ENCODE measurements at regions not wholly inside any gene's neighbourhood (a gene's known extent, or its start where the extent isn't known, plus 50 kb on each side); places are given as distances from the start of the nearest gene placed in this dataset.

DNA sequence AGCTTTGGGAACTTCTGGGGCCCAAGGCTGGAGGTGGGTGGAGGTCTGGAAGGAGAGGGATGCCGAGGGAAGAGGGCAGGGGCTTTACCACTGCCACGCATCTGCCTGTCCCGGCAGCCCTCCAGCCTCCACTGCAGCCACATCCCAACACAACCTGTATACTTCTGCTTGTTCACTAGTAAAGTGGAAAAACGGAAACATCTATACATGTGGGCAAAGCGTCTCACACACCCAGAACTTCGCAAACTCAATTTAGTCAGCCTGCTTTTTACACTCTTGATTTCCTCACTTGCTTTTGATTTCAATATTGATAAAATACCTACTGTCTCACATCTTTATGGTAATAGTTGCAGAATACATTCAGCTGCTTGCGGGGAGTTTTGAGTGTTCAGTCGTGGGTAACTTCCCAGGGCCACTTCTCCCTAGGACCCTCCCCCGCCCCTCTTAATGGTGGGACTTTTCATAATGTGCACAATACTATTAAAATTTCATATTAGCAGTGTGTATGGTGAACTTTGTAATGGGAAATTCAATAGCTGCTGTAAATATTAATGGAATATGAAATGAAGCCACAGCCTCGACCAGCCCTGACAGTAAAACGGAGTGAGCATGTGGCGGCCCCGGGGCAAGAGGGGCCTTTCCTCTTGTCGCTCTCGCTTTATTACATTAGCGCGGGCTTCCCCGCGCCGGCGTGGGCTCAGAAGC is 85.2 kb downstream of the NR2F2 start:
- no peak for DNase-seq

DNA sequence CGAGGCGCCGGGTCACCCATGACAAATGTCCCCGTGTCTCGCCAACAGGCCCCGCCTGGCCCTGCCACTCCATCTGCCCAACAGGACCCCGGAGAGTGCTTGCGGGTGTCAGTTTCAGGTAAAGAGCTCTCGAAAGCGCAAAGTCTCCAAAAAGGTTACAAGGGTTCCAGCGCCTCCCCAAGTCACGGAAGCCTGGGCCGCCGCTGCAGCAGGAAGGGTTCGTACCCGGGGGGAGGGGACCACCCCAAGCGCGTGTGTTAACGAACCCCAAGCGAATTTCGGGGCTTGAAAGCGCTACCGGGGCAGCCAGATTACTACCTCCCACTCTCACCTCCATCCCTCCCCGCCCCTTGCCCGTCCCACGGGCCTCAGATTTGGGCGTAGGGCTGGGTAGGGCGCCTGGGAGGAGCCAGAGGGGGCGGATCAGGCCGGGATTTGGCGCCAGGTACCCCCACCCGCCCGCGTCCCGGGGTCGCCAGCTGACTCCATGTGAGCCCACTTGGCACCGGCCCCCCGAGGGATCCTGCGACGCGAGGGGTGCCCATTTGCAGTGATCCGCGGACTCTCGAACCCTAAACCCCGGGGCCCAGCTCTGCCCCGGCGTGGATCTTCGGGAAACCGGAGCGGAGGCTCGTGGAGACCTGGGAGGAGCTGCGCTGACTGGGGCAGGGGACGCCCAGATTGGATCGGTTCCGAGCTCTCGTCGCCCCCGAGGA is 85.9 kb downstream of the NR2F2 start:
- no peak for DNase-seq

DNA sequence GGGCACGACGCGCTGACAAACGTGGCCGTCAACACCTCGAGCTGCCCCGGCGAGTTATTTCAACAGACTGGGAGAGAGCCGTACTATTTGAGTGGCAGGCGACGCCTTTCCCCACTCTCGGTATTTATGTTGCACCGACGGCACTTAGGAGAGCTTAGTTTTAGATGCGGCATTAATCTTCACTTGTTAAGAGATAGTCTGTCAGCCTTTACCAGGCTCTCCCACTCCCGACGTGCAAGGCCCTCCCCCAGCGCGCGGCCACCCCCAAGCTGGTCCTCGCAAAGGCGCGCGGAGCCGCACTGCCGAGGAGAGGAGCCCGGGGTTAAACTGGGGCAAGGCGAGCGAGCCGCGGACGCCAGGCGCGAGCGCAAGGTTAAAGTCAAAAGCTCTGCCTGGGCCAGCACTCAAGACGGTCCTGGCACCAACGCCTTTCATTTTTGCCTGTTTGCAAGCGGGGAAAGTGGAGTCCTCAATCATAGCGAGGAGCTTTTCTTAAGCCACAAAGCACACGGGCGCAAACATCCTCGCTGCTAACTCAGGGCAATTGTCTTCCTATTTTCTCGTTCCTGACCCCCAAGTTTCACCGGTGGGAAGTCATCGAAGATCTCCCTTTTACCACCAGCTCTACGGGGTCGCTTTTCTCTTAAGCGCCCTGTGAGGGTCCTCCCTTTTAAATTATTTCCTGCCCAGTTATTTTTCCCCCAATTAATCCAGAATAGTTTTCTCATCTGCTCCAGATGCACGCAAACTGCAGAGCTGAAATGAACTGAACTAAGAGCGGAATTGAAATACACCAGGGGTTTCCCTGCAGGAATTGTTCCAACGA is 86.6 kb downstream of the NR2F2 start:
- DNase-seq, result no peak

DNA sequence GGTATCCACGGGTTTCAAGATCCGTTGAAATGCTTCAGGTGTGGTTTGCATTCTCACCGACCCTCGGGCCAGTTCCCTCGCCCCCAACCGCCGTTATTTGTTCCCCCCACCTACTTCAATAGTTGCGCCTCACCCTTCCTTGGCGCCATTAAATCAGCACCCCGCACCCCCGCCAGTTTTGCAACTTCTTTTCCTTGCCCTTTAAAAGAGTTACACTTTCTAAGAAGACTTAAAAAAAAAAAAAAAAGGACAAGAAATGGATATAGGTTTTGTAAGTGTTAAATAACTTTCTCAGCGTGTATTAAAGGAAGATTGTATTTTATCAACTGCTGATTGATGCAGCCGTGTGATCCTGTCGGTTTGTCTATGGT is 87.2 kb downstream of the NR2F2 start:
- DNase-seq, result no peak

DNA sequence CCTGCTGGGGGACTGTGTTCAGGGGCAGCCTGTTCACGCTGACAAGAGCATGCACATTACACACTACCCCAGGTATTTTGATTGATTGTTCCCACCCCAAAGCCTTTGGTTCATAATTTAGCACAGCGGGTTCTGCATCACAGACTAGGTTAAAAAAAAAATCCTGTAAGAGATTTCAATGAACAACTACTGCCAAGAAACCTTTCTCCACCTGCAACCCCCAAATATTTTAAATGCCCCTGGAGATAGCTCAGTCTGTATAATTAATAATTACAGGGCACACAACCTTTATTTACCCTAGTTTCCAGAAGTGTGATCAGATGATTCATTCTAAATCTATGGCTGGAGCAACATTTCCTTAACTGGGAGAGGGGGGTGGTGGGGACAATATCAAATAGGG is 87.6 kb downstream of the NR2F2 start:
- no peak for DNase-seq

DNA sequence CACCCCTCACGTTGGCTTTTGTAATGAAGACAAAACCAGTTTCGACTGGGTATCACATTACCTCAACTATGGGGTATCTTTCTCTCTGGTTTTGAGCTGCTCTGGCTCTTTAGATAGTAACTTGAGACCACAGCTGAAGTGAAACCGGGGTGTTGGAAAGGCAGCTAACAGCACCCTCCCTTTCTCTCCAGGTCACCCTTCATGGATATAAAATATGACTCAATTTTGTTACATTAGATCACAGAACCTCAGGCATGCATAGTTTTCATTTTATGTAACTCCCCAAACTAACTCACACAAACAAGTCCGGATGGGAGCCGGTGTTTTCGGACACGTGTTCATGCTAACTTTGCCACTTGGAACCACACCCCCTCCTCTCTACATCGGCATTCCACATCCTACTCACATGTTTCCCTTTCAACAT is 90.7 kb downstream of the NR2F2 start:
- no peak for DNase-seq

DNA sequence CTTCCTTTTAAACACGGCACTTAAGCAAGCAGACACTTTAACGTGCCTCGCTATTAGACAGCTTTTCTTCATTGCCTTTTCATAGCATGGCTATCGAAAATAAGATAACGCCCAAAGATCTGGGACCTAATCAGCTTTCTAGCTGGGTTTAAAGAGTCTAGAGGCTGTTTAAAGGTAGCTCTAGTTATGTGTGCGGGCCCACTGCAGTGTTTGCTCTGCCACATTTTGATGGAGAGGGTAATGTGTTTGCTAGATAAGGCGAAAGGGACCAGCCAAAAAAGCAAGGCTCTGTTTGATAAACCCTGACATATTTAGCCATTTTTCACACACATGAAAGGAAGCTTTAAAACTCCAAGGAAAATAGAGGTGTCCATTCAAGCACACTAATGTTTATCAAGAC is 91.6 kb downstream of the NR2F2 start:
- no peak for DNase-seq

DNA sequence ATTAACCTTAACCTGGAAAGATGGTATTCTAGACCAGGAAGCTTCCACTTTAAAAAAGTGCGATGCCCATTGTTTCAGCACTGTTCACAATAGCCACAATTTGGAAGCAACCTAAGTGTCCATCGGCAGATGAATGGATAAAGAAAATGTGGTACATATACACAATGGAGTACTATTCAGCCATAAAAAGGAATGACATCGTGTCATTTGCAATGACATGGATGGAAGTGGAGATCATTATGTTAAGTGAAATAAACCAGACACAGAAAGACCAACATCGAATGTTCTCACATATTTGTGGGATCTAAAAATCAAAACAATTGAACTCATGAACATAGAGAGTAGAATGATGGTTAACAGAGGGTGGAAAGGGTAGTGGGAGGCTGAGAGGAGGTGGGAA is 94.2 kb downstream of the NR2F2 start:
- DNase-seq, result no peak

DNA sequence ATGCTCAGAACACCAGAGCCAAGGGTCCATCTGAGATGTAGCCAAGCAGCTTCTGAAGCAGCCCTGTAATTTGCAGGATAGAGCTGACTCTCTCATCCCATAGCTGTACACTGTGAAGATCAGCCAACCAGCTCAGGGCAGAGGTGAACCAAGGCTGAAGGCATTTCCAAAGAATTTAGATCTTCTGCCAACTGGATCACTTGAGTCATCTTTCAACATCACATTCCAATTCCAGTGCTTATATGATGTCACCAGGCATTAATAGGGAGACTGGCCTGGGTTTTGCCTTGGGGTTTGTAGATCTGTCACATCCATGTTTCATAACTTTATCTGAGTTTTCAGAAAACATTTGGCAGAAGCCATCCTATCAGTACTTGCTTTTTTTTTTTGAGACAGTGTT is 98.2 kb downstream of the NR2F2 start:
- DNase-seq, result no peak

DNA sequence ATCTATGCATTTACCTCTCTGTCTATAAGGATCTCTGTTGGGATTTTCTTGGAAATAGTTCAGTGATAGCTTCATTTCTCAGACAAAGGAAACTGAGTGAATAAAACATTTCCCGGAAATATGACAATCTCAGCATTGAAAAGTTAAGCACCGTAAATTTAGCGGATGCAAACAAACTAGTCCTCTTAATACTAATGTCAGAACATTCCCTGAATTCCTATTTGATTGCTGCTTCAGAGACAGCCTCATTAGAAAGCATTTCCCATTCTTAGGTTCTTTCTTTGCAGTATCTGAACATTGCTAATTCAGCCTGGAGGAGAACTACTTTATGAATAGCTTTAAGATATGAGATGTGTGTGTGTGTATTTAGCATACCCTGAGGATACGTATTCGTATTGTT is 101.3 kb downstream of the NR2F2 start:
- DNase-seq, result no peak

DNA sequence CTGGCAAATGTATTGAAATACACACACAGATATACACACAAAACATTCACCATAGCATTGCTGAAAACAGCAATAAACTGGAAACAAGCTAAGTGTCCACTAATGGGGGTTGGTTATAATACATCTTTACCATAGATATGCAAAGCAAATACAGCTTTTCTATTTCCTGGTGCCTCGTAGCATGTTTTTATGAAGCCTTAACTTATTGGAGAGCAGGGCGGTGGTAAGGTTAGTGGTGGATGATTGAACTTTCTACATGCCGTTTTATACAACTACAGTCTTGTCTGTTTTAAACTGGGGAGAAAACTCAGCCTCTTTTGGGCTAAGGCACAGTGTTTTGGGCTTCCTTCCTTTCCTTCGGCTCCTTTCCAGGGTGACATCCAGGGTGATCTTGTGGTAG is 104.5 kb downstream of the NR2F2 start:
- no peak for DNase-seq

DNA sequence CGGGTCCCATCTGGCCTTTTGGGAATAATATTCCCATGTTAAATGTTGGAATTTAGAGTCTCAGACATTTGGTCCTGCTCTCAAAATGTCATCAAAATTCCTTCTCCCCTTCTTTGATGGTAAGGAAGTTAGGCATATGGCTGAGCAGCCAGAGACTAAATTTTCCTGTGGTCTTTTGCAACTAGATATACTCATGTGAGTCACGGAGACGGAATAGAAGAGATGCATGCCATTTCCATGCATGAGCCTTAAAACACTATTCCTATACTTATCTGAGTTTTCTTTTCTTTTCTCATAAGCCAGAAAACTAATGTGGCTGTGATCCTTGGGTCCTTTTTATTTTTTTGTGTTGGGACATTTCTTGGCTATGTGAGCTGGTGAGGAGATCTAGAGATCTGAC is 105.3 kb downstream of the NR2F2 start:
- DNase-seq, result no peak

DNA sequence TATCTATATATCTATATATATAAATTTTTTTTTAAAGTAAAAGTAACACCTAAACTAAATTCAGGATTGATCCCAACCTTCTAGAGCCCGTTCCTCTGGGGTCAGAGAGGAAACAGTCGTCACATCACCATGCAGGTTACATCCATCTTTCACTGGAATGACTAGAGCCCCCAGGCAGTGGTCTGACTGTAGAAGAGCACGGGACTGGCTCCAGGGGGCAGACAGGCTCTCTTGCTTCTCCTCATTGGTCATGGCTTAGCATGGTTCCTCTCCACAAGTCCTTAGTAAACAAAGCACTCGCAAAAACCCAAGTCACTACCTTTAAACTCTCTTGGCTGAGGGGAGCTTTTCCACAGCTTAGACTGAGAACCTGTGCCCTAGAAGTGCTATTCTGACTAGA is 110.5 kb downstream of the NR2F2 start:
- DNase-seq, result no peak

DNA sequence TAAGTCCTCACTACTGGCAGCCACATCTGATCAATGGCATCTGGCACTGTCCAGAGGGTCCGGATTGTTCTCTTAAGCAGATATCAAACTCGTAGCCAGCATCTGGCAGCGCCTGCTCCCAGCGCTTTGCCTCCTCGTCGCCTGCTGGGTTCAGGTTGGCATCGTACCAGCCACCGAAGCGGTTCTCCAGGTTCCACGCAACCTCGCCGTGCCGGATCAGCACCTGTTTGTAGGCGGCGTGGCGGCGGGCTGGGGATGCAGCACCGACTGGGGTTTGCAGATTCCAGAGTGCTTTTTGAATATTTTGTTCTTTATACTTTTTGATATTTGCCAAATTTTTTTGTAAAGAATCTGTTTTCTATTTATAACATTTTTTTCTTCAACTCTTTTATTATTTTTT is 111.6 kb downstream of the NR2F2 start:
- DNase-seq, result no peak

DNA sequence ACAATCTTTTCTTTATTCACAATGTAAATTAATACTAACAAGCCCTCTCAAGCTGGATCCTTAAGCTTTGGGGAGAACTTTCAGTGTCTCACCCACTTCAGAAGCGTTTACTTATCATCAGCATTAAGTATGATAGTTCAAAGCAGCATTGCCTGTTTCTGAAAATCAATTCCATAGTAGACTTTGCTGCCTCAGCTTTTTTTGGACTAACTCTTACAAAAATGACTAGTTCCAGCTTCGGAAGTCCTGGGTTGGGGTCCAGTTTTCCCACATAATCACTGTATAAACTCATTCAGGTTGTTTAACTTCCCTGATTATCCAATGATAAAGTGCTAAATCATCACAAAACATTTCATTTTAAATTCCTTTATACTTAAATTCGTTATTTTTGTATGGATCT is 114.4 kb downstream of the NR2F2 start:
- DNase-seq, result no peak

DNA sequence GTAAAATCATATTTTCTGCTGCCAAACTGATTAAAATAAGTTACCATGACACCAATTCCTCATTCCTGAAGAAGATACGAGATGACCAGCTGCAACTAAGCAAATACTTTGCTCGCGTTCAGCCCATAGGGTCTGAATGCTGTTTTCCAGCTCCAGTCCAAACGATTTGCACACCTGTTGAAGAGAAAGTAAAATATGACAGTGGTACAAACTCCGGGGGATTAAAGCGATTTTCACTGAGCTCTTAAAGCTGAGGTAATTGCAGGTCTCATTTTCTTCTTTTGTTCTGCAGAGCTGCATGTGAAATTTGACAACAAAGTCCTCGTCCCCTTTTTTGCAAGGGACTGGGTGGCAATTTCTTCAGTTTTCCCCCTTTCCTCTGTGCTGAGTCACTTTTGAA is 118.4 kb downstream of the NR2F2 start:
- no peak for DNase-seq

DNA sequence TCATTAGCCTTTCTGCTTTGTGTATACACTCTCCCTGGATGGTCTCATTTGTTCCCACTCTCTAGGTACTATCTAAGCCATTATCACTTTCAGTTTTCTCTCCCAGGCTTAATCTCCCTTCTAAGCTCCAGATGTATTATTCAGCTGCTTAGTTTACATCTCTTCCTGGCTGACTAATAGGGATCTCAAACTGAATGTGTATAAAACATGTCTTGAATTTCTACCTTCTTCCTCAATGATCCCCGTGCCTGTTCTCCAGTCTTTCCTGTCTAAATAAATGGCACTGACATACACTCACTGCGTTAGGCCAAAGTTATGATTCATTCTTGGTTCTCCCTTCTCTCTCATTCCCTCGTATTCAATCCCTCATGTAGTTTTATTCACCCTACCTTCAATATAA is 127.3 kb downstream of the NR2F2 start:
- DNase-seq, result no peak

DNA sequence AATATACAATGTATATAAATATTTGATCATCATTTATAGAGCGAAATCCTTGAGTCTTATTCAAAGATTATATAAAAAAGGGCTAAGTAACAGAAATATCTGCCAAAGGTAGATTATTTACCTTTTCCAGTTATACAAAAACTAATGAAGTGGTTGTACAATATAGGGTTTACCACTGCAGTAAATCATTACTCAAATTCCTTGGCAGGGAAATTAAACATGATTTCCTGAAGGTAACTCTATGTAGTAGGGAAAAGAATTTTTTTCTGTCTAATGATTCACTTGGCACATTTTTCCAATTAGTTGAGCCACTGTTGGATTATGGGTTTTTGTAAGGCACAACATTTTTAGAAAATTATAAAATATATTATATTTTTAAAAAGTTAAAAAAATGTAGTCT is 129.6 kb downstream of the NR2F2 start:
- no peak for DNase-seq

DNA sequence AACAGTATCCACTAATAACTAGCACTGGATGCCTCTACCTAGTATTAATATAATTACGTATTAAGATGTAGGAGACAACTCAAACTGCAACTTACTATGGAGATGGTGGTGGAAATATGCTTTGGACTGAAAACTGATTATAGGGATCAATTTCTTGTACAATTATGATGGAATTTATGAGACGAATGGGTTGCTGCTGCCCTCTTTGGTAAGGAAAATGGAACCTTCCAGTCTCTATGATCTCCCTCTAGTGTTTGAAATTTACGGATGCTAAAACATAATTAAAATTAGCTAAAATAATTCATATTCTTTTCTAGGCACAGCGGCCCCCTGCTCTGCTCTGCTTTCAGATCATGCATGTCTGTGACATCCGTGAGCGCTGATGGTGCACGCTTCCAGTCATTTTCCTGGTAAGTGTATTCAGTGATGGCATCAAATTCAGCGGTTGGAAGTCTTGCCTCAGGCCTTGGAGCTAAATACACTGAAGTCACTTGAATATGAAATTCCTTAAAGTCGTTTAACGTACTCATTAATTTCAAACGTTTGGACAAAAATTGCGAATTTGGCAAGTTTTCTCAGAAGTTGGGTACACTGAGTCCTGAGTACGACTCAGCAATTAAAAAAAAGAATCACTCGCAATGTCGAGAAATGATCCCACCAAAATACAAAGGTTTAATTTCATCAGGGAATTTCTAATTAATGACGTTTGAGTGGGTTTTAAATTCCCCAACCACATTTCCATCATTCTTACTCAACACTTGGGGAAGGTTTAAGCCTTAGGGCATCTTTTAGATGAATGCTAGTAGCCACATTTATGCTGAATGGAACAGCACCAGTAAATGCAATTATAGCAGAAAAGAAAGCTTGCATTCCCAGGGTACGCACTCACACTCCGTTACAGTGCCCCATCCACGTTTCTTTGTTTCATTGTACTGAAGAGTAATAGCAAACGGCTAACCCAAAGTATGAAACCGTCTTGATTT is 132.6 kb downstream of the NR2F2 start:
- no peak for DNase-seq

DNA sequence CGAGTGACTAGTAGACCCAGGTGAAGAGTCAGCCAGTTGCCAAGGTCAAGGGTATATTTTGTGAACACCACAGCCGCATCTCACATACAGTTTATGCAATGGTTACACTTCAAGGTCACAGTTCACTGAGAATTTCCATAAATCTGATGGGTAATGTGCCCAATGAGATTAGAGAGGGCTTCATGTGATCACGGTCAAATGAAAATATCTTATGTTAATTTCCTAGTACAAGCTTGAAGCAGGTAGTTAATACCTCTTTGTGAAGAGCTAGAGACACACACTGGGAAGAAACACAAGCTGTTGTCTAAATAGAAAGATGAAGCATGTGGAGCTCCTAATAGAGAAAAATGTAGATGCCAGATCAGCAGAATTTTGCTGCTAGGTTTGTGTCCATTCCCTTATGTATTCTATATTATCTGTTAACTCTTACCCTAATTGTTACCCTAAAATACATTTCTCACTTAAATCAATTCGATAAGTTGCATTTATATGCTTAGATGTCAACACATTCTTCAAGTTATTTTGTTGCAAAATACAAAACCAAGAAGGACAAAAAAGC is 136.0 kb downstream of the NR2F2 start:
- no peak for DNase-seq

DNA sequence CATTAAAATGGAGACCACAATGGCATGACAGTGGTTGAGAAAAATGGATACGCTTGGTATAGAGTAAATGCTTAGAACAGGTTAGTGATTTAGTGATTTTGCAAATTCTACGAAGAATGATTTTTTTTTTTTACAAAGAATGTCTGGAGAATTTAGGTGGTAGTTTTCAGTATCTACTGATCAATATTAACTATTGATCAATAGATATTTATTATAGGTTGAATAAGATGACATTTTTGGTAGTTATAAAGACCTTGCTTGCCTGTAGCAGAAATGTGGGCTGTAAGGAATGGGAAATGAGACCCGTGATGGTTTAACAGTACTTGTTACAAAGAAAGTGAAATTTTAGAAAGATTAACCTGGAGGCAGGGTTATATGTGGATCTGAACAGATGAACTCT is 137.5 kb downstream of the NR2F2 start:
- no peak for DNase-seq

DNA sequence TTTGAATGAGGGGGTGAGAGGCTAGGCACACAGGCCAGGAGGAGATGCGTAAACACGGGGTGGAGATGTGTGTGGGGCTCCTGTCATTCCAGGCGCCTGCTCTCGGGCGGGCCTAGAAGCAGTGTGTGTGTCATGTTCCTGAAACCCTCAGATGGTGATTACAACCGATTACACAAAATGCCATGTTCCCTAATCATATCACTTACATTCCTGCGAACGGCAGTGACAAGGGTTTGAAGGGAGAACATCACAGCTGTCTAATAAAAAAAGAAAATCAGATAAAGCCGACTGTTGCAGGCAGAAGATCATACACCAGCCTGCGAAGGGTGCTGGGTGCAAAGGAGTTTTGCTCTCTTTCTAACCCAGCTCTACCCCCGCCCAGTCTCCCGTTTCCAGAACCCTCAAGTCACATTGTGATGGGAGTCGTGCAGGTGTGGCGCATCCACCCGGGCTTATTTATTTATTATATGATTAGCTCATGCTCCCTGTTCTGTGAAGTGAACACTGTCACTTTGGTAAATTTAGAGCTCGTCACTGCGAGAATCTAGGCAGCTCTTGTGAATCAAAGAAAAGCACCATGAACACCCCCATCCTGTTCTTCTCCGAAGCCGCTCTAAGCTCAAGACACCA is 140.3 kb downstream of the NR2F2 start:
- DNase-seq, result no peak
